Transverse colon (tissue), 4 donors: ENCODE measurements at regions not wholly inside any gene's neighbourhood (a gene's known extent, or its start where the extent isn't known, plus 50 kb on each side); places are given as distances from the start of the nearest gene placed in this dataset.

Experiments used
- DNase-seq: peaks from one replicate; pipeline ENCODE4 v3.0.0-alpha.2; 2019
- H3K27ac ChIP-seq, 4 donors: fragments of 200-600 bp; sonication (generic); 2 replicates each; pipeline ENCODE4 v1.5.1; 2016 to 2018; ENCODE audit warnings: inconsistent platforms in 4 of 4
- H3K27me3 ChIP-seq: fragments of 200-600 bp; sonication (generic); 2 replicates; pipeline ENCODE4 v1.5.1; 2017; ENCODE audit warnings: inconsistent platforms
- H3K36me3 ChIP-seq, 4 donors: fragments of 200-600 bp; sonication (generic); 2 replicates each; pipeline ENCODE4 v1.5.1; 2017 to 2019; ENCODE audit warnings: inconsistent platforms in 4 of 4
- H3K4me1 ChIP-seq, 4 donors: fragments of 200-600 bp; sonication (generic); 2 replicates each; pipeline ENCODE4 v1.5.1; 2017 to 2020; ENCODE audit warnings: inconsistent platforms in 4 of 4
- H3K4me3 ChIP-seq, 4 donors: fragments of 200-600 bp; sonication (generic); 1 replicate in 1 of 4; 2 replicates in 3 of 4; pipeline versions ENCODE4 v1.5.1 to v1.6.1; 2017 to 2019; ENCODE audit warnings: inconsistent platforms in 4 of 4
- H3K9me3 ChIP-seq, 2 donors: fragments of 200-600 bp; sonication (generic); 2 replicates each; pipeline ENCODE4 v1.5.1; 2017 to 2019; ENCODE audit warnings: inconsistent platforms in 2 of 2
- EP300 ChIP-seq: sonication (generic); formaldehyde crosslinking; IDR thresholded peaks from one replicate; pipeline ENCODE4 v1.6.1; 2017; ENCODE audit warnings: antibody characterized with exemption, low read depth
- POLR2A ChIP-seq: fragments of 450-650 bp; IDR thresholded peaks from one replicate; pipeline ENCODE4 v1.6.1; 2016; ENCODE audit warnings: antibody characterized with exemption, mild to moderate bottlenecking, moderate library complexity
- POLR2AphosphoS5 ChIP-seq, 3 donors: sonication (generic); formaldehyde crosslinking; IDR thresholded peaks; one replicate each; pipeline ENCODE4 v1.6.1; 2016; ENCODE audit warnings: antibody characterized with exemption in 3 of 3
- WGBS, 2 donors: methylation state at CpG; one replicate each; pipeline ENCODE4 v1.1.5; 2018; ENCODE audit warnings: low coverage in 1 of 2; 5-methylcytosine and 5-hydroxymethylcytosine counted together
- in situ Hi-C, 4 donors: fragments of 200-750 bp; cut with MboI; loops; one replicate each; pipeline versions ENCODE4 v1.15.0 to v1.15.1; 2017; ENCODE audit warnings: low sequenced_read_pairs in 3 of 4, low pct_ligation_motif_present in 1 of 4, low pct_unique_long_range_greater_than_20kb in 1 of 4
- intact Hi-C: fragments of 100-400 bp; cut with DNase I; formaldehyde crosslinking; loops from one replicate; pipeline ENCODE4 v1.15.1; 2023; ENCODE audit warnings: low total_unique reads
- TF ChIP-seq, protein P1 (sequence below), 5 experiments: fragments of 200-600 bp in 3 of 5; fragments of 450-650 bp in 2 of 5; sonication (generic) in 3 of 5; IDR thresholded peaks; 1 replicate in 2 of 5; 2 replicates in 3 of 5; pipeline ENCODE4 v1.5.1; 2016 to 2017; ENCODE audit warnings: antibody characterized with exemption in 5 of 5, inconsistent platforms in 3 of 5, mild to moderate bottlenecking in 2 of 5, moderate library complexity in 1 of 5

DNA sequence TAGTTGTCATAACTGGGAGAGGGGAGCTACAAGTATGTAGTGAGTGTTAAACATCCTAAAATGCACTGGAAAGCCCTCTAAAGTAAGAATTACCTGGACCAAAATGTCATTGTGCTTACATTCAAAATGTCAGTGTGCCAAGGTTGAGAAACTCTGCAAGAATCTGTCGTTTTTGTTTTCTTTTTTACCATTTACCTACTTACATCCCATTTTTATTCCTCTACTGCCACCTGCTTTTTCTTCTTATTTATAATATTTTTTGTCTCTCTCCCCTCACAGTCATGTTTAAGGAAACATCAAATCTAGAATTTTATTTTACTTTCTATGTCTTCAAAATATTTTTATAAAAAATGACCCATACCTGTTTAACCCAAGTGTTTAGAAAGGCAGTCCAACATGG lies 226.4 kb downstream of the PCDH17 start:
- Histone ChIP-seq H3K9me3 (no peaks in the 10 kb centered on the region), H3K27me3 (no peaks in the 10 kb centered on the region), H3K4me3 (no peak overlapping the region), H3K36me3 (no peaks in the 10 kb centered on the region), H3K27ac (no peak overlapping the region), H3K4me1 (no peaks in the 10 kb centered on the region)
- intact Hi-C loops (no loop called here), in situ Hi-C loops (no loop called here)
- TF ChIP-seq EP300 (no peak), POLR2AphosphoS5 (IDR thresholded peaks at IDR 0.05) (no peak), POLR2A (no peak)
- TF ChIP-seq, protein P1, sequence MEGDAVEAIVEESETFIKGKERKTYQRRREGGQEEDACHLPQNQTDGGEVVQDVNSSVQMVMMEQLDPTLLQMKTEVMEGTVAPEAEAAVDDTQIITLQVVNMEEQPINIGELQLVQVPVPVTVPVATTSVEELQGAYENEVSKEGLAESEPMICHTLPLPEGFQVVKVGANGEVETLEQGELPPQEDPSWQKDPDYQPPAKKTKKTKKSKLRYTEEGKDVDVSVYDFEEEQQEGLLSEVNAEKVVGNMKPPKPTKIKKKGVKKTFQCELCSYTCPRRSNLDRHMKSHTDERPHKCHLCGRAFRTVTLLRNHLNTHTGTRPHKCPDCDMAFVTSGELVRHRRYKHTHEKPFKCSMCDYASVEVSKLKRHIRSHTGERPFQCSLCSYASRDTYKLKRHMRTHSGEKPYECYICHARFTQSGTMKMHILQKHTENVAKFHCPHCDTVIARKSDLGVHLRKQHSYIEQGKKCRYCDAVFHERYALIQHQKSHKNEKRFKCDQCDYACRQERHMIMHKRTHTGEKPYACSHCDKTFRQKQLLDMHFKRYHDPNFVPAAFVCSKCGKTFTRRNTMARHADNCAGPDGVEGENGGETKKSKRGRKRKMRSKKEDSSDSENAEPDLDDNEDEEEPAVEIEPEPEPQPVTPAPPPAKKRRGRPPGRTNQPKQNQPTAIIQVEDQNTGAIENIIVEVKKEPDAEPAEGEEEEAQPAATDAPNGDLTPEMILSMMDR (IDR thresholded peaks at IDR 0.05), result no peak
- 0 to 15% methylated on average over 1 of the region's 1 CpG for WGBS, 2 donors
- no peak for DNase-seq

DNA sequence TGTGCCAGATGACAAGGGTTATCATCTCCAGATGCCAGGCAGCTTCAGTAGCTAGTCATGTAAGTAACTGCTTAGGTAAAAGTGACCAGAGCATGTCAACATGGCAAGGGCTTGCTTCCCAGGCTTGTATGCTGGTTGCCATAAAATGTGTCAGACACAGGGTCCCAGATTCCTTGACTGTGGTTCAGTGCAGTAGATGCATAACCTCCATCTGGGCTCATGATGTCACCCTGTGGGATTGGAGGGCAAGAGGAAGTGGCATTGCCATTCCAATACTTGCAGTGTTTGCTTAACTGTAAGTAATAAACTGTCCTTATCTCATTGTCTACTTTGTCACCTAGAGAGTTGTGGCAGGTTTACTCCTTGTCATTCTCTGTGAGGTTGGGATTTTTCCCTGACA lies 226.8 kb downstream of the PCDH17 start:
- no peak overlapping the region for H3K4me3 ChIP-seq
- no peak for DNase-seq
- intact Hi-C loops, result no loop called here
- TF ChIP-seq POLR2AphosphoS5 (IDR thresholded peaks at IDR 0.05), result no peak
- TF ChIP-seq, protein P1 (IDR thresholded peaks at IDR 0.05), result no peak
- TF ChIP-seq EP300, result no peak
- TF ChIP-seq POLR2A, result no peak
- no peaks in the 10 kb centered on the region for H3K4me1 ChIP-seq
- H3K27ac ChIP-seq, result no peak overlapping the region
- H3K9me3 ChIP-seq, result no peaks in the 10 kb centered on the region
- H3K36me3 ChIP-seq, result no peaks in the 10 kb centered on the region
- in situ Hi-C loops, result no loop called here
- H3K27me3 ChIP-seq, result no peaks in the 10 kb centered on the region

DNA sequence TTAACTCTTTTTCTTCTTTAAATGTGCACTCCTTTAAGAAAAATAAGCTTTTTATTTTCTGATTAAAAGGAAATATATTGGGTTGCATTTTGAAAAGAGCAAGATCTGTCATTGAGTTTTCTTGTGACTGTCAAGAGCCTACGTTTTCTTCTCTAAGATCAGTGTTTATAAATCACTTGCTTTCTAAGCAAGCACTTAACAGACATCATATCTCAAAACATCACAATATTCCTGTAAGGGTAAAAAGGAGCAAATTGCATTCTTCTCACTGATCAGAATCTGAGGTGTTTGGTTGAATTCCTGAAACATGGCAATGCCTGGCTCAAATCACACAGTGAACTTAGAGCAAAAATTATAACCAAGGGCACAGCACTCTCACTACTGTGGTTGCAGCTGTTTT lies 231.3 kb downstream of the PCDH17 start:
- intact Hi-C loops (no loop called here), in situ Hi-C loops (no loop called here)
- WGBS, 2 donors, result 64 to 69% methylated on average over 1 of the region's 1 CpG
- Histone ChIP-seq H3K27me3 (no peaks in the 10 kb centered on the region), H3K27ac (no peak overlapping the region), H3K36me3 (no peaks in the 10 kb centered on the region), H3K4me3 (no peak overlapping the region), H3K9me3 (peaks cover 0 to 4% of the 10 kb centered on the region in 2 donors), H3K4me1 (no peaks in the 10 kb centered on the region)
- no peak for DNase-seq
- TF ChIP-seq POLR2A (no peak), EP300 (no peak), POLR2AphosphoS5 (IDR thresholded peaks at IDR 0.05) (no peak)
- TF ChIP-seq, protein P1 (IDR thresholded peaks at IDR 0.05), result no peak

DNA sequence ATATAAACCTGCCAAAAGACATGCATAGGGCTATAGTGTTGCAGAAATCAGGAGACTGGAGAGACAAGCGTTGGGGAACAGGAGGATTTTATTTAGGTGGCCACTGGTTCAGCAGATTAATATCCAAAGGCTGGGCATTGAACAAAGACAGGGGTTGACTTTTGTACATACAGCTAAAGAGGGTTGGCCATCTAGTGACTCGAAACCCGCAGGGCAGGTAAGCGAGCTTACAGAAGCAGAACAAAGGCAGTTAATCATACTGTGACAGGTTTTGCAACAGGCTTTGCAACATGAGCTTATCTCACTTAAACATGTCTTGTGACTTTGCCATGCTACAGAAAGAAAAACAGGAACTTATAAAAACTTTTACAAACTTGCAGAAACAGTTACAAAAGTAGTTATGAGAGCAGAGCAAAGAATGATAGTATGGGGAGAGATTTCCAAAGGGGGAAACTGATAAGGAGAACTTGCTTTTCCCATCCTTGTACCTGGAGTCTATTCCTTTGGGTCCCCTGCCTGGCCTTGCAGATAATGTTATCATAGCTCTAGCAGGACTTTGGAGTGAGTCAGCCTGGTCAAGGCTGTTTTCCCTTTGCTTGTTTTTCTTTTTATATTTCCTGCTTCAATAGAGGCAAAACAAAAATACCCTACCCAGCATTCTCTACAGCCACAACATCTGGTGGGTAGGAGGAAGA lies 234.2 kb downstream of the PCDH17 start:
- Histone ChIP-seq H3K27ac (no peak overlapping the region), H3K27me3 (no peaks in the 10 kb centered on the region), H3K4me3 (no peak overlapping the region), H3K9me3 (peaks cover 0 to 4% of the 10 kb centered on the region in 2 donors), H3K36me3 (no peaks in the 10 kb centered on the region), H3K4me1 (no peaks in the 10 kb centered on the region)
- DNase-seq, result no peak
- intact Hi-C loops (no loop called here), in situ Hi-C loops (no loop called here)
- TF ChIP-seq POLR2A (no peak), EP300 (no peak), POLR2AphosphoS5 (IDR thresholded peaks at IDR 0.05) (no peak)
- TF ChIP-seq, protein P1 (IDR thresholded peaks at IDR 0.05), result no peak
- 72% methylated on average over 4 of the region's 4 CpGs; no CpG with 5 or more reads in 1 of the 2 donors for WGBS, 2 donors
